22Rv1 (cell line): ENCODE measurements at regions not wholly inside any gene's neighbourhood (a gene's known extent, or its start where the extent isn't known, plus 50 kb on each side); places are given as distances from the start of the nearest gene placed in this dataset.

Experiments used
- ZFX ChIP-seq: fragments of 450-650 bp; IDR thresholded peaks from 2 replicates; pipeline ENCODE4 v1.6.1; 2017; ENCODE audit warnings: antibody characterized with exemption, borderline replicate concordance
- TF ChIP-seq, protein P1 (sequence below): fragments of 450-650 bp; IDR thresholded peaks from 2 replicates; pipeline ENCODE4 v1.5.1; 2017; ENCODE audit warnings: mild to moderate bottlenecking

DNA sequence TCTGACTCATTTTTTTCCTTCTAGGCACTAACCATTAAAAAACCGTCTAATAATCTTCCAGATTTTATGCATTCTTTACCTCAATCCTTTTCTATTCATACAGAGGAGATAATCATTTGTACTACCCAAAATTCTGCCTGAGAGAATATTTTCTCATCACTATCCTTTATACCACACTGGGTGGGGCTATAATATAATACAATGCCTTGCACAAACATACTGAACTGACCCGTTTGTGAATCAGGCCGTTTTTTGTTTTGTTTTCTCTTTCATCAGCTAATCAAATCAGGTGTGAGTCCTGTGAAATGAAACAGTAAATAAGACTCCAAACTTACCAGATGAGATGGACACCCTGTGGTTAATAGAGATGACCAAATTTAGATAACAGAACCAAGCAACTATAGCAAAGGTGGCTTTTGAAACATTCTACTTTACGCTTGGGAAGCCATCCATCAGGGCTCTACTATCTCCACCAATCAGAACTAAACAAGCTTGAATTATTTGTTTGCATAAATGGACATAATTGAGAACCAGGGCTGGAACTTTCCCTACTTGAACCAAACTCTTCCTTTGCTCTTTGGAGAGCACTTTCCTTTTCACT lies 573.0 kb downstream of the GABRG1 start:
- TF ChIP-seq, protein P1, sequence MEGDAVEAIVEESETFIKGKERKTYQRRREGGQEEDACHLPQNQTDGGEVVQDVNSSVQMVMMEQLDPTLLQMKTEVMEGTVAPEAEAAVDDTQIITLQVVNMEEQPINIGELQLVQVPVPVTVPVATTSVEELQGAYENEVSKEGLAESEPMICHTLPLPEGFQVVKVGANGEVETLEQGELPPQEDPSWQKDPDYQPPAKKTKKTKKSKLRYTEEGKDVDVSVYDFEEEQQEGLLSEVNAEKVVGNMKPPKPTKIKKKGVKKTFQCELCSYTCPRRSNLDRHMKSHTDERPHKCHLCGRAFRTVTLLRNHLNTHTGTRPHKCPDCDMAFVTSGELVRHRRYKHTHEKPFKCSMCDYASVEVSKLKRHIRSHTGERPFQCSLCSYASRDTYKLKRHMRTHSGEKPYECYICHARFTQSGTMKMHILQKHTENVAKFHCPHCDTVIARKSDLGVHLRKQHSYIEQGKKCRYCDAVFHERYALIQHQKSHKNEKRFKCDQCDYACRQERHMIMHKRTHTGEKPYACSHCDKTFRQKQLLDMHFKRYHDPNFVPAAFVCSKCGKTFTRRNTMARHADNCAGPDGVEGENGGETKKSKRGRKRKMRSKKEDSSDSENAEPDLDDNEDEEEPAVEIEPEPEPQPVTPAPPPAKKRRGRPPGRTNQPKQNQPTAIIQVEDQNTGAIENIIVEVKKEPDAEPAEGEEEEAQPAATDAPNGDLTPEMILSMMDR = peak; percentile 34
- no peak for TF ChIP-seq ZFX
